Heart right ventricle (tissue), 16 donors: ENCODE measurements at regions not wholly inside any gene's neighbourhood (a gene's known extent, or its start where the extent isn't known, plus 50 kb on each side); places are given as distances from the start of the nearest gene placed in this dataset.

ENCODE experiments used
- ATAC-seq, 8 donors: fragments of 200-7000 bp; cut with Tn5 transposase; one replicate each; pipeline ENCODE4 v1.9.1; 2020; ENCODE audit warnings: mild to moderate bottlenecking in 8 of 8, moderate library complexity in 8 of 8, moderate number of reproducible peaks in 1 of 8
- DNase-seq, 2 donors: peaks; one replicate each; pipeline ENCODE4 v3.0.0-alpha.2; 2020
- H3K27ac ChIP-seq, 10 donors: fragments of 200-600 bp; sonication (generic) in 2 of 10; one replicate each; pipeline versions ENCODE4 v1.5.0 to v1.8.0; 2020 to 2022; ENCODE audit warnings: mild to moderate bottlenecking in 3 of 10
- H3K27me3 ChIP-seq, 7 donors: fragments of 200-600 bp; one replicate each; pipeline ENCODE4 v1.8.0; 2021 to 2022; ENCODE audit warnings: mild to moderate bottlenecking in 2 of 7
- H3K36me3 ChIP-seq, 9 donors: fragments of 200-600 bp; sonication (generic) in 1 of 9; one replicate each; pipeline versions ENCODE4 v1.5.0 to v1.8.0; 2020 to 2022; ENCODE audit warnings: mild to moderate bottlenecking in 2 of 9
- H3K4me1 ChIP-seq, 9 donors: fragments of 200-600 bp; sonication (generic) in 1 of 9; one replicate each; pipeline versions ENCODE4 v1.5.0 to v1.8.0; 2020 to 2022; ENCODE audit warnings: mild to moderate bottlenecking in 4 of 9
- H3K4me3 ChIP-seq, 10 donors: fragments of 200-600 bp; sonication (generic) in 2 of 10; one replicate each; pipeline versions ENCODE4 v1.5.0 to v1.8.0; 2020 to 2022; ENCODE audit warnings: mild to moderate bottlenecking in 7 of 10, moderate library complexity in 2 of 10
- H3K9me3 ChIP-seq, 11 donors: fragments of 200-600 bp in 10 of 11; sonication (generic) in 2 of 11; one replicate each; pipeline versions ENCODE4 v1.5.0 to v1.8.0; 2013 to 2022; ENCODE audit warnings: mild to moderate bottlenecking in 2 of 11, control low read depth in 1 of 11, moderate library complexity in 1 of 11
- WGBS, 2 donors: extraction: QIAGEN DNeasy Blood & Tissue Kit; methylation state at CpG; one replicate each; pipeline ENCODE4 v1.1.7; 2013; ENCODE audit warnings: inconsistent platforms in 1 of 2; 5-methylcytosine and 5-hydroxymethylcytosine counted together
- intact Hi-C, 10 donors: fragments of 100-400 bp; cut with DNase I; formaldehyde crosslinking; loops; one replicate each; pipeline versions ENCODE4 v1.11.1 to v1.14.2; 2022
- TF ChIP-seq, protein P1 (sequence below), 9 donors: fragments of 200-600 bp; sonication (generic) in 2 of 9; IDR thresholded peaks; one replicate each; pipeline versions ENCODE4 v1.5.0 to v1.8.0; 2021 to 2022; ENCODE audit warnings: antibody characterized with exemption in 9 of 9, mild to moderate bottlenecking in 5 of 9, moderate library complexity in 1 of 9
- donor health status: Arrhythmogenic right ventricular cardiomyopathy.
- donor health status: ischemic (EF 13 %, LVEDD 7.1; RV severe dilation, severe dysfunction).
- donor health status: healthy with polysubstance abuse.
- donor health status: DM: no; HTN: yes; CAD: no.
- donor health status: DM: no; HTN: no; CAD: no.
- donor health status: ischemic (EF 25% LVEDD 6.9; RV normal size, moderate dysfunction).
- donor health status: ischemic (EF 25% LVEDD 5.7; RV mildly dilated, moderate dysfunction).
- donor health status: healthy.
- donor health status: DM: yes; HTN: yes; CAD: no.
- donor health status: Ischemic cardiomyopathy.
- donor health status: ischemic (EF 35%, LVEDD 5.7; RV mildly dilated, moderate dysfunction).
- donor health status: nonischemic (EF 11% LVEDD 7.7; RV severe dilation, severe dysfunction).
- donor health status: DM: yes; HTN: yes; CAD: no.
- donor health status: PGD.
- donor health status: ischemic (EF 29% LVEDD 5.4; RV normal size, mild dysfunction).
- donor health status: nonischemic (EF 23%, LVEDD 6.1; RV moderate dilation, normal function).

DNA sequence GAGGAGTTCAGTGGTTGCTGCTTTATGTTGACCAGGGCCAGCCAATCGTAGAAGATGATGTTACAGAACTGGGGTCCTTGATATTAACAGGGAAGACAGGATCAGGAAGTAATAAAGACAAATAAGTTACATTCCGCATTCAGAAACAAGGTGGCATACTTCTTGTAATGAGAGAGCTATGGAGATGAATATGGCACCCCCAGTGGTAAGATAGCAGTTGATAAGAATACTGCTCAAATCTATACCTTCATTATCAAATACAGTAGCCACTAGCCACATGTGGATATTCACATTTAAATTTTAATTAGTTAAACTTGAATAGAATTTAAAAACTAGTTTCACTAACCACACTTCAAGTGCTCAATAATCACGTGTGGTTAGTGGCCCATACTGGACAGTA lies 290.4 kb upstream of the RBMS1 start:
- ATAC-seq (no peak), DNase-seq (no peak)
- no peaks in the 10 kb centered on the region for H3K36me3 ChIP-seq
- H3K4me3 ChIP-seq: no peak overlapping the region
- intact Hi-C loops: no loop called here
- no peak overlapping the region for H3K27ac ChIP-seq
- 92 to 96% methylated on average over 3 of the region's 3 CpGs for WGBS, 2 donors
- TF ChIP-seq, protein P1, sequence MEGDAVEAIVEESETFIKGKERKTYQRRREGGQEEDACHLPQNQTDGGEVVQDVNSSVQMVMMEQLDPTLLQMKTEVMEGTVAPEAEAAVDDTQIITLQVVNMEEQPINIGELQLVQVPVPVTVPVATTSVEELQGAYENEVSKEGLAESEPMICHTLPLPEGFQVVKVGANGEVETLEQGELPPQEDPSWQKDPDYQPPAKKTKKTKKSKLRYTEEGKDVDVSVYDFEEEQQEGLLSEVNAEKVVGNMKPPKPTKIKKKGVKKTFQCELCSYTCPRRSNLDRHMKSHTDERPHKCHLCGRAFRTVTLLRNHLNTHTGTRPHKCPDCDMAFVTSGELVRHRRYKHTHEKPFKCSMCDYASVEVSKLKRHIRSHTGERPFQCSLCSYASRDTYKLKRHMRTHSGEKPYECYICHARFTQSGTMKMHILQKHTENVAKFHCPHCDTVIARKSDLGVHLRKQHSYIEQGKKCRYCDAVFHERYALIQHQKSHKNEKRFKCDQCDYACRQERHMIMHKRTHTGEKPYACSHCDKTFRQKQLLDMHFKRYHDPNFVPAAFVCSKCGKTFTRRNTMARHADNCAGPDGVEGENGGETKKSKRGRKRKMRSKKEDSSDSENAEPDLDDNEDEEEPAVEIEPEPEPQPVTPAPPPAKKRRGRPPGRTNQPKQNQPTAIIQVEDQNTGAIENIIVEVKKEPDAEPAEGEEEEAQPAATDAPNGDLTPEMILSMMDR (IDR thresholded peaks at IDR 0.05): no peak
- H3K9me3 ChIP-seq: peaks cover 0 to 25% (median 8%) of the 10 kb centered on the region in 11 donors
- no peaks in the 10 kb centered on the region for H3K27me3 ChIP-seq
- no peaks in the 10 kb centered on the region for H3K4me1 ChIP-seq

DNA sequence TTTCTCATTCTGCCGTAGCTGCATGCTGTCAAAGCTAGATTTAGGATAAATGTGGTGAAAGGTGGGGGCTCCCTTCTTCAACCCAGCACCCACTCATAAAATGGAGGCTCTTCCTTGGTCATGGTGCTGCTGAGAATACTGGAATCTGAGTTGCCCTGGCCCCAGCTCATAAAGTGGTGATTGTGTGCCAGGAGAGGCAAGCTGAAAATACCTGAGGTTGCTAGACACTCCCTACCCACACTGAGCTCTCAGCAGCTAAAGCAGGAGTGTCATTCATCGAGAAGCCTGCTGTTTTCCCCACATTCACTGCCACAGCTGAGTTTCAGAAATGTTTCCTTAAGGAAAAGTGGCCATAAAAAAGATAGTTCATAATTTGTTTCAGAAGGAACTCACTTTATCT lies 297.1 kb upstream of the RBMS1 start:
- WGBS, 2 donors: 82 to 87% methylated on average over 2 of the region's 2 CpGs
- DNase-seq: no peak
- H3K27ac ChIP-seq: no peak overlapping the region
- ATAC-seq: no peak
- TF ChIP-seq, protein P1 (IDR thresholded peaks at IDR 0.05): no peak
- H3K4me3 ChIP-seq: no peak overlapping the region
- H3K4me1 ChIP-seq: no peaks in the 10 kb centered on the region
- no peaks in the 10 kb centered on the region for H3K27me3 ChIP-seq
- intact Hi-C loops: no loop called here
- no peaks in the 10 kb centered on the region for H3K9me3 ChIP-seq
- no peaks in the 10 kb centered on the region for H3K36me3 ChIP-seq

DNA sequence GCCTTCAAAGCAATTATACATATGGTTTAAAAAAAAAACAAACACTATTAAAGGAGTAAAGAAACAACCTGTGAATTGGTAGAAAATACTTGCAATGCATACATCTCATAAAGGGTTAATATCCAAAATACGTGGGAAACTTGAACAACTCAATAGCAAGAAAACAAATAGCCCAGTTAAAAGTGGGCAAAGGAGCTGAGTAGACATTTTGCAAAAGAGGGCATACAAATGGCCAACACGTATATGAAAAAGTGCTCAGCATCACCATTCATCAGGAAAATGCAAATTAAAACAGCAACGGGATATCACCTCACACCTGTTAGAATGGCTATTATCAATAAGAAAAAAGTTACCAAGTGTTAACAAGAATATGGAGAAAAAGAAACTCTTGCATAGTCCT lies 298.3 kb upstream of the RBMS1 start:
- Histone ChIP-seq H3K27me3 (no peaks in the 10 kb centered on the region), H3K9me3 (peaks cover 0 to 4% (median 0%) of the 10 kb centered on the region in 11 donors), H3K36me3 (no peaks in the 10 kb centered on the region), H3K4me3 (no peak overlapping the region), H3K27ac (no peak overlapping the region), H3K4me1 (no peaks in the 10 kb centered on the region)
- TF ChIP-seq, protein P1 (IDR thresholded peaks at IDR 0.05): no peak
- WGBS, 2 donors: 80 to 81% methylated on average over 3 of the region's 3 CpGs
- ATAC-seq (no peak), DNase-seq (no peak)
- intact Hi-C loops: no loop called here

DNA sequence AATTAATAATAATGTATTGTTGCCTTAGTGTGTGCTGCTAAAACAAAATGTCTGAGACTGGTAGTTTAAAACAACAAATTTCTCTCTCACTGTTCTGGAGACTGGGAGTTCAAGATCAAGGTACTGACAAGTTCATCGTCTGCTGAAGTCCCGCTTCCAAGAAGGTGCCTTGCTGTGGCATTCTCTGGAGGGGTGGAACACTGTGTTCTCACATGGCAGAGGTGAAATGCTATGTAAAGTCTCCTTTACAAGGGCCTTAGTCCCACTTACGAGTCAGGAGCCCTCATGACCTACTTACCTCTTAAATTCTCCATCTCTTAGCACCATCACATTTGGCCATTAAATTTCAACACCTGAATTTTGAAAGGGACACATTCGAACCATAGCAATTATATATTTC lies 299.2 kb upstream of the RBMS1 start:
- no peak for DNase-seq
- intact Hi-C loops: no loop called here

More for the DNA sequence above, 299.2 kb upstream of the RBMS1 start:
- Histone ChIP-seq H3K27me3 (no peaks in the 10 kb centered on the region), H3K4me3 (no peak overlapping the region), H3K27ac (no peak overlapping the region), H3K9me3 (peaks cover 0 to 9% (median 0%) of the 10 kb centered on the region in 11 donors), H3K4me1 (no peaks in the 10 kb centered on the region), H3K36me3 (no peaks in the 10 kb centered on the region)
- TF ChIP-seq, protein P1 (IDR thresholded peaks at IDR 0.05): no peak
- no peak for ATAC-seq
- 81 to 87% methylated on average over 4 of the region's 4 CpGs for WGBS, 2 donors
